ENCODE measurements at regions not wholly inside any gene's neighbourhood (a gene's known extent, or its start where the extent isn't known, plus 50 kb on each side); places are given as distances from the start of the nearest gene placed in this dataset.
"Not testable (repeated sequence)": the region's sequence is repeated elsewhere in the genome, so short reads cannot be mapped to it uniquely, and the experiment has no call there.

DNA sequence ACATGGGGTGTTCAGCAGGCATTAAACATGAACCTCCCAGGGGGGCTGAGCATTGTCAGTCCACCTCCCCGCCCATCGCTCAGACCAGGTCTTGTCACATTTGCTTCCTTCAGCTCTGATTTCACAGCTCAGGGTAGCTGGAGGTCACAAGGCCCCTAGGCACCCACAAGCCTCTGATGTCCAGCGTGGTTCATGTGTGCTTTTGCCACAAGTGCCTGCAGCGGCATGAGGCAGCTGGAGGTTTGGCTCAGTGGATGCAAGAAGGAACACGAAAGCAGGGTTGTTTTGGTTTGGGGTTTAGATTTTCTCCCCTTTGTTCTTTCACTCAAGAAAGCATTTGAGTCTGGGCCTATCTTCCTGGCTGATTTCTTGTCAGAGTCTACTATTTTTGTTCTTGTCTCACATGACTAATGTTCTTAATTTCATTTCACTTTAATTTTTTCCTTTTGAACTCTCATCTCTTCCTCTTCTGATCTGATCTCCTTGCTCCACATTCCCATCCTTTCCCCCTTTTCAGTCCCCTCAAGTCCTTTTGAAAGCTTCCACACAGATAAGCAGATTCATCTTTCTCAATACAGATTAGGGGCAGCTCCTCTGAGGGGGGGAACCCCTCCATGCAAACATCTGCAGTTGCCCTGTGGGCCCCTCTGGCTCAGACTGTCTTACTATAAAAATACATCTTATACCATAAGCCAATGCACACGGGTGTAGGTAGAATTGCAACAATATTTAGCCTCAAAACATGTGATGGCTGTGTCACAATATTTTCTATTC, 68.1 kb upstream of the CEP85L start:
- no peak for DNase-seq (ENCODE audit: low spot score)

DNA sequence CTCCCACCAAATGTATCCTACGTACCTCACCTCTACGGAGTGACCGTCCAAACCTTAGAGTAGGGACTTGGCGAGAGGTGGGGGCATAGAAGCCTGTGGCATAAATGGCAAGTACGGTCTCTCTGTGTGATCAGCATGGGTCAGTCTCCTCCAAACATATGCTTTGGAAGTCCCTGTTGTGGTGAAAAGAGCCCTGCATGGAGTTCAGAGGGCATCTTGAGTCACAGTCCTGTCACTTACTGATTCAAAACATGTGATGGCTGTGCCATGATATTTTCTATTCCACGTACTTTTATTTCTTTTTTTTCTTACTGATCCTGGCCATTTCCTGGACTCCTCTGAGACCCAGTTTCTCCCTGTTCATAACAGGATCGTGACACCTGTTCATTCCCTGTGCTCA, 67.5 kb upstream of the CEP85L start:
- no peak for DNase-seq (ENCODE audit: low spot score)

DNA sequence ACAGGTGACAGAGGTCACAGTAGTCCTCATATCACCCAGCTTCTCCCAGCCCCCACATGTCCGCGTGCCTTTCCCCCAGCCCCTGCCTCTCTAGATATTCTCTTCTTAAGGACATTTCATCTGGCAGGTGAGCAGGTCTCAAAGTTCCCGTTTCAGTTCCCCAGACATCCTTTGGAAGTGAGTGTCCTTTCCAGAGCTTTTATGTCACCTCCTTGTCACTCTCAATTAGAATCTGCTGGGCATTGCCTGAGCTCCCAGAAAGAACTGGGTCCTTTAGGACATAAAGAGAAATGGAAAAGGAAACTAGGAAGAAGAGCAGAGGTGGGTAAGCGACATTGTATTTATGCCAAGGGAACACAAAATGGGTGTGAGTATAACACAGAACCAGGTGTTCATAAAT, 66.9 kb upstream of the CEP85L start:
- DNase-seq (ENCODE audit: low spot score) = no peak

DNA sequence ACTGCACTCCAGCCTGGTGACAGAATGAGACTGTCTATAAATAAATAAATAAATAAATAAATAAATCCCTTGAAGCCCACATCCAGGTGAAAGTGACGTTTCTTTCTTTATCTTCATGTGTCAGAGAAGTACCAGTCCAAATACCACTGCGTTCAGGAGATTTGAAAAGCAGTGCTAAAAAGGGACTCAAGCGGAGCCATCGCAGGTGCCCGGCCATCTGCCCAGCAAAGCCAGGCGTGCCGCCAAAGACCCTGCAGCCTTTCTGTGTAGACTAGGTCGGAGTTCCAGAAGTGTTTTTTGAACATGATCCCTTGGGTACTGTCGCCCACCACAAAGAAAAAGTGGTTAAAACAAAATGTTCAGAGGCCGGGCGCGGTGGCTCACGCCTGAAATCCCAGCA, 65.7 kb upstream of the CEP85L start:
- no peak for DNase-seq (ENCODE audit: low spot score)

DNA sequence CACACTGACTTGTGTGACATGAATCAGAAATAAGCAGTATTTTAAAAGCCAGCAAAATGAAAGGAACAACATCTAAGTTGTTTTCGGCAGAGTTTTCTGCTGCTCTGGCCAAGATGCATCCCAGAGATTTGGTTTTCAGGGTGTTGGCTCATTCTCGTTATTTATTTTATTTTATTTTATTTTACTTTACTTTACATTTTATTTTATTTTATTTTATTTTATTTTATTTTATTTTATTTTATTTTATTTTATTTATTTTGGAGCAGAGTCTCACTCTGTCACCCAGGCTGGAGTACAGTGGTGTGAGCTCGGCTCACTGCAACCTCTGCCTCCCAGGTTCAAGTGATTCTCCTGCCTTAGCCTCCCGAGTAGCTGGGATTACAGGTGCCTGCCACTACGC, 64.5 kb upstream of the CEP85L start:
- DNase-seq (ENCODE audit: low spot score) = not testable (repeated sequence)

DNA sequence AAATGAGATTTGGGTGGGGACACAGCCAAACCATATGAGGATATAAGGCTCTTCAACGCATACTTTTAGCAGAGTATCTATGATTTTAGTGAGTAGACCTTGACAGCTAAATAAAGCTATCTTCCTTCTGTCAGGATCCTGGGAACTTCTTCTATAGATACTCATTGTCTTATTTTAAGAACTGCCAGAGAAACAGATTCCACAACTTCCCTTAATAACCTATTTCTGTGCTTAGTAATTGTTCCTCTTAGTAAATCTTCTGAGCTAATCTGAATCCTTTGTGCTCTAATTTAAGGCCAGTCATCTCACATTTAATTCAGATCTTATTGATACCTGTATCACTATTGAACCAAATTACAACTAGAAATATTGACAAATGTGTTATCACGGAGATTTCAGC, 64.0 kb upstream of the CEP85L start:
- DNase-seq (ENCODE audit: low spot score) = no peak

DNA sequence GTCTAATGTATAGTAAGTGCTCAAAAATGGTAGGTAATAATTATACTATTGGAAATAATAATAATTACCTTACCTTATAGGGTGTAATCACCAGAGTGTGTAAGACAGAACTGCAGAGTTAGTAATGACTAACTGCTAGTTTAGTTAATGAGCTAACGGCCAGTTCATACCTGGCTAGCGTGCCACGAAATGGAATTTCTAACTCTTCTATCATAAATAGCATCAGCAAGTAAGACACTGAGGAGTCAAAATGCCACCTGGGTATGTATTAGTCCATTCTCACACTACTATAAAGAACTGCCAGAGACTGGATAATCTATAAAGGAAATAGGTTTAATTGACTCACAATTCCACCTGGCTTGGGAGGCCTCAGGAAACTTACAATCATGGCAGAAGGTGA, 63.4 kb upstream of the CEP85L start:
- DNase-seq (ENCODE audit: low spot score) = no peak

DNA sequence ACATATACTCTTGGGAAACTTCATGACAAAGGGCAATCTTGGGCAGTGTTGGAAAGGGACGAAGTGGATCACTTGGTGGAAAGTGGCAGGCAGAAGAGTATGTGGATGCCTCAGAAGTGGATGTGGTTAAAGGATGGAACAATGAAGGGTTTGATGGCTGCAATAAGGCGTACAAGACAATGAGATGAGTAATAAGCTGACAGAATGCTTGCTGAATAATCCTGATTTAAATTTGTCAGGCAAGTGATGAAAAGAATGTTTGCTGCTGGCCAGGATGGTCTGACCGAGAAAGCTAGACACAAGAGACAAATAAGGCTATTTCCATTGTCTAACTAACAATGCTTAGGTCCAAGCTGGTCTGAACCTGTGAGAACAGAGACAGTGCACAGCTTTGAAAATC, 61.6 kb upstream of the CEP85L start:
- DNase-seq (ENCODE audit: low spot score) = peak; percentile 66

DNA sequence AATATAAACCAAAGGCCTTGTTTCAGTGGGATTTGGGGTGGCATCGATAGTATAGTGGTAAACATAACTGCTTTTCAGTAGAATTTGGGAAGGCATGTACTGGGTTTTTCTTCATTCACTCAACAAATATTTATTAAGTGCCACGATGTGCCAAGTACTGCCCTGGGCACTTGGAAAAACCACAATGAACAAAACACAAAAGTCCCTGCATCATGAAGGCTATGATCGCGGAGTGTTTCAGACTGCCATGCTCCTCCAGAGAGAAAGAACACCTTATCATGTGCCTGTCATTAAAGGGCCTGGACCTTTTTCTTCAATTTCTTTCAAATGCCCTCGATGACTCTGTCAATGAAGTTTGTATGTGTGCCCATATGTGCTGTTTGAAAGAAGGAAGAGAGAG, 59.2 kb upstream of the CEP85L start:
- no peak for DNase-seq (ENCODE audit: low spot score)

DNA sequence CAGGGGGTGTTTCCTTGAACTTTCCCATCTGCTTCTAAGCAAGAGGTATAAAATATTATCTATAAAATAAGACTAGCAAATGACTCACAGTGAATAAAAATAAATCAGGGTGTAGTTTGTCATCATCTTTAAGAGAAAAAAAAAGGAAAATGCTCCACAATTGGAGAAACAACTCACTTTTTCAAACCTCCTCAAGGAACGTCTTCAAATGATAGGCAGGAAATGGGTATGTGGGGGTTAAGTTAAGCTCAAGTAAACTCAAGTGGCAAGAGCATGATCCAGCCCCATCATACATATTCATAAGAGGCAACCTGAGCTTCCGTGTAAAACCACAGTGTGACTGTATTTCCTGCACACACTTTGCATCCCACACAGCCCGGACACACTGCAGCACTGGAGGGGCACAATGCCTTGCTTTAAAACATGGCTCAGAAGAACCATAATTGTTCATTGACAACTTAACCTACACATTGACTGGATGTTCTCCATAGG, 58.5 kb upstream of the CEP85L start:
- DNase-seq (ENCODE audit: low spot score) = no peak

DNA sequence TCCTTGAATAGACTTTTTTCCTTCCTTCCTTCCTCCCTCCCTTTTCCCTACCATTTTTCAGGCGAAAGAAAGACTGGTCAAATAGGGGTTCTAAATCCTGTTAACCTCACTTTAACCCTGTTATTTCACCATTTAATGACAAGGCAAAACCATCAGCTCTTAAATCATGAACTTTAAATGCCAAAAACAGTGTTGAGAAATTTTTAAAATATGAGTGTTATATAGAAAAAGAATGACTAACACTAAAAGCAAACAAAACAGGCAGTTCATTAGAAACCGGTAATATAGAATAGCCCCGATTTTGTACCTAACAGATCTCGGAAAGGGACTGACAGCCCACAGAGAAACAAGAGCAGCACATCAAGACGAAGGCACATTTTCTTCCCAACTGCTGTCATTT, 57.4 kb upstream of the CEP85L start:
- DNase-seq (ENCODE audit: low spot score) = no peak

DNA sequence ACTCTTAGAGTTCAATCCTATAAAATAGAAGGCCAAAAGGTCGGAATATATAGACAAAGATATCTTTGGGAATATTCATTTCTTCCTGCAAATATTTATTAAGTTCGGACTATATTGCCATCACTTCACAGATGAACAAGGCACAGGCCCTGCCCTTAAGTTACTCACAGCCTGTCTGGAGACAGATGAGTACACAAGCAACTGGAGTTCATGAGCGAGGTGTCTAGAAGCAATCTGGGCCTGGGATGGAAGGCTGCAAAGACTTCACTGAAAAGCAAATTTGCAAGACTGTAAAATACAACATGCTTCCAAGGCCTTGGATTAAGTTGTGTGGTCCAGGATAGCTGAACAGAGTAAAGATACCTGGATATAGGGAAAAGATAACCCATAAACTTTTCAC, 56.7 kb upstream of the CEP85L start:
- DNase-seq (ENCODE audit: low spot score) = no peak

DNA sequence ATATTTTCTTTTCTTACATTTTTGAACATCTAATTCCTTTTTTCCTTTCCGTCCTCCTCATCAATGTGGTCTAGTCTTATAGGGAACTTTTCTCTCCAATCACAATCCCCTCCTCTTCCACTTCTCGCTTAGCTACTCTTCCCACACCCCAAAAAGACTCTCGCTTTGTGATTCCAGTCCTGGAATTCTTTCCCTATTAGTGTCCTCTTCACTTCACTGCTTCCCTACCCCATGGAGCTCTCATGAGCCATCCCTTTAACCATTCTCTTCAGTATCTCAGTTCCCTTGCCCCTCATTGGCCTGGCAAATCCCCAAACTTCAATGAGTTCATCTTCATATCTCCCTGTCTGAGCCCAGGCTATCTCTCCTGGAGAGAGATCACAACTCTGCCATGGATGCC, 55.3 kb upstream of the CEP85L start:
- no peak for DNase-seq (ENCODE audit: low spot score)

DNA sequence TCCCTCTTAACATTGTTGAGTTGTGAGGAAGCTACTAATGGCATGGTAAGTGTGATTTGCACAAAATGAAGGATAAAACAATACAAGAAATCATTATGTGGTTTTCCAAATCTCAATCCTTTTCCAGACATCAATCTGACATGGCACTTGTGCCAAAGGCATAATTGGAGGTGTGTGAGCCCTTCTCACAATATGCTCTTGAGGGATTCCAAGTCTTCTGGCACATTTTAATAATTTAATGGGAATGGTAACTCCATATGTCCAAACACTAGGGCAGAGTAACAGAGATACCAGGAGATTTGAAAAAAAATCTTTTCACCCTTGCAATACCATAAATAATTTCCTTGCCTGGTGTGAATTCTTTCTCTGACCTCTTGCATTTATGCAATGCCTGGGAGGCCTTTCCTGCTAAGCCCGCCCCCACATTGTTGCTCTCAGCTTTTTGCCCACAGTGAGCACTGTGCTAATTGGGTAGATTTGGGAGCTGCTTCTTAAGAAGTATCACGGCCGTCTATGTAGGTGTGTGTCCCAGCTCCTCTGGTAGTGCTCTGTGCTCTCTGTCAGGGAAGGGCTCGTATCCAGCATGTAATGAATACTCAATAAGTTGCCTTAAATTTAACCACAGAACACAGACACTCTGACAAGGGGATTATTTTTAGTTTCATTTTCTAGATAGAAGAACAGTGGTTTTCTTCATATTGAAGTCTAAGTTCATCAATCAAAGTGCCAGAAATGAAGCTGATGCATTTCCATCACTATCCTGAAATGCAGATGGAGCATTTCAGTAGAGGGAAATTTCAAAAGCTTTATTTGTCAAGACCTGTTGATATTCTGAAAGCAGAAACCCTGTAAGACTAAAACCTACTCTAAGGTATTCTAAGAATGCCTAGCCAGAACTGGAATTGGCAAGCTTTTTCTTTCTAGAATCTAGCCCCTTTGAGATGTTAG, 54.4 kb upstream of the CEP85L start:
- DNase-seq (ENCODE audit: low spot score) = peak; percentile 60

DNA sequence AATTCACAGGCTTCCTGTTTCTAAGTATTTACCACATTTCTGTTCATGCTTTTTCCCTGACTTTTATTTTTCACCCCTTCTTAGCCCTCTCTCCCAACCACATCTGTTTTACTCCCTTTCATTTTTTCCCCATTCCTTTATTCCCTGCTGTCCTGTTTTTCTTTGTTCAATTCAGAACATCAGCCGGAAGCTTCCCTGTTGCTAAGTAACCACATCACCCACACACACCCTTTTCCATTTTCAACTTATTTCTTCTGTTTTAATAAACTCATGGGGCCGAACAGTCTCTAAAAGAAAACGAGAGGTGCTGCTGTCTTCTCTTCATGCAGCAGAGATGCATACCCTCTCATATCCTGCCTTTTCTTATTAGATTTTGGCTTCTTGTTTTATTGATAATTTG, 53.5 kb upstream of the CEP85L start:
- no peak for DNase-seq (ENCODE audit: low spot score)

DNA sequence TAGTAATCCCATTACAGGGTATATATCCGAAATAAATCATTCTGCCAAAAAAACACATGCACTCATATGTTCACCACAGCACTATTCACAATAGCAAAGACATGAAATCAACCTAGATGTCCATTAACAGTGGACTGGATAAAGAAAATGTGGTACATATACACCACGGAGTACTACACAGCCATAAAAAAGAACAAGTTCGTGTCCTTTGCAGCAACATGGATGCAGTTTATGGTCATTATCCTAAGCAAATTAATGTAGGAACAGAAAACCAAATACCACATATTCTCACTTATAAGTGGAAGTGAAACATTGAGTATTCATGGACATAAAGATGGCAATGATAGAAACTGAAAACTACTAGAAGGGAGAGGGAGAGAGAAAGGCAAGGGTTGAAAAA, 49.9 kb upstream of the CEP85L start:
- not testable (repeated sequence) for DNase-seq (ENCODE audit: low spot score)

All from AG20443 (cell line).